Upper lobe of left lung (tissue), 4 donors: ENCODE measurements at regions not wholly inside any gene's neighbourhood (a gene's known extent, or its start where the extent isn't known, plus 50 kb on each side); places are given as distances from the start of the nearest gene placed in this dataset.

ENCODE experiments used
- CTCF ChIP-seq, 6 experiments: fragments of 450-650 bp in 4 of 6; fragments of 200-600 bp in 2 of 6; sonication (generic) in 2 of 6; IDR thresholded peaks; one replicate each; pipeline ENCODE4 v1.5.1; 2016 to 2019; ENCODE audit warnings: antibody characterized with exemption in 6 of 6
- POLR2AphosphoS5 ChIP-seq, 2 donors: sonication (generic); formaldehyde crosslinking; IDR thresholded peaks; one replicate each; pipeline ENCODE4 v1.5.1; 2017; ENCODE audit warnings: antibody characterized with exemption in 2 of 2

- TF ChIP-seq CTCF (IDR thresholded peaks at IDR 0.05): no peak
- TF ChIP-seq POLR2AphosphoS5 (IDR thresholded peaks at IDR 0.05): no peak
Measured at GRCh38 chr16:88302666-88303065, 80.1 kb upstream of the ZNF469 start.
